GM12878 (cell line): ENCODE measurements at regions not wholly inside any gene's neighbourhood (a gene's known extent, or its start where the extent isn't known, plus 50 kb on each side); places are given as distances from the start of the nearest gene placed in this dataset.

Experiments used
- ATAC-seq: fragments of 200-7000 bp; cut with Tn5 transposase; 3 replicates; pipeline ENCODE4 v1.9.1; 2020; ENCODE audit warnings: mild to moderate bottlenecking, moderate library complexity
- BruUV-seq: library from RNA; stranded (reverse); fragments of 400-500 nt; replicated peaks from 2 replicates; lab custom pipeline; 2021; lab: Mats Ljungman, UMichigan
- CTCF ChIA-PET: fragments of 300-600 bp; sonication (Branson Sonifier 250); formaldehyde crosslinking; extraction: SDS; loops from one replicate; lab custom pipeline; 2021; ENCODE audit warnings: inconsistent platforms; lab: Yijun Ruan, JAX
- POLR2A ChIA-PET: fragments of 350-600 bp; formaldehyde crosslinking; extraction: SDS; loops from one replicate; lab custom pipeline; 2021; ENCODE audit warnings: inconsistent platforms; lab: Charles Lee
- RAD21 ChIA-PET: fragments of 300-600 bp; sonication (Branson Sonifier 250); formaldehyde crosslinking; loops from one replicate; lab custom pipeline; 2023; ENCODE audit warnings: antibody characterized with exemption; ENCODE audit not compliant: unreplicated experiment; lab: Charles Lee
- SMC1A ChIA-PET: fragments of 300-600 bp; sonication (Branson Sonifier 250); formaldehyde crosslinking; loops from one replicate; lab custom pipeline; 2023; ENCODE audit not compliant: unreplicated experiment, uncharacterized antibody; lab: Charles Lee
- DNase-seq: peaks from one replicate; pipeline ENCODE4 v3.0.0-alpha.2; 2011; ENCODE audit warnings: low read depth, low spot score
- FAIRE-seq: peaks from 3 replicates; lab custom pipeline; 2011; peaks lifted over from hg19 to GRCh38; lab: Jason Lieb, UNC
- H2AFZ ChIP-seq: 2 replicates; pipeline ENCODE4 v1.6.0; 2011; ENCODE audit warnings: low read depth, low read length, control low read depth; ENCODE audit not compliant: control insufficient read depth
- H3K27ac ChIP-seq: 2 replicates; pipeline ENCODE4 v1.5.1; 2011; ENCODE audit warnings: control low read depth; ENCODE audit not compliant: control insufficient read depth, insufficient read depth
- H3K27me3 ChIP-seq, 2 experiments: replicated peaks in 1 of 2; 2 replicates each; pipeline versions ENCODE4 v1.6.0 to v1.6.1; 2011; ENCODE audit warnings: low read length in 1 of 2; ENCODE audit not compliant: control insufficient read depth in 2 of 2, insufficient read depth in 2 of 2
- H3K36me3 ChIP-seq, 2 experiments: 2 replicates each; pipeline ENCODE4 v1.5.1; 2011; ENCODE audit warnings: low read length in 1 of 2; ENCODE audit not compliant: control insufficient read depth in 2 of 2, insufficient read depth in 2 of 2
- H3K4me1 ChIP-seq: 2 replicates; pipeline ENCODE4 v1.6.1; 2011; ENCODE audit warnings: mild to moderate bottlenecking, low read length, moderate library complexity, mixed read lengths; ENCODE audit not compliant: control insufficient read depth, insufficient read depth
- H3K4me2 ChIP-seq: 2 replicates; pipeline ENCODE4 v1.6.0; 2011; ENCODE audit warnings: control low read depth; ENCODE audit not compliant: control insufficient read depth, insufficient read depth
- H3K4me3 ChIP-seq: fragments of 200-600 bp; sonication (generic); 2 replicates; pipeline ENCODE4 v1.5.1; 2016
- H3K79me2 ChIP-seq: 2 replicates; pipeline ENCODE4 v1.6.0; 2011; ENCODE audit warnings: low read length; ENCODE audit not compliant: control insufficient read depth, insufficient read depth
- H3K9ac ChIP-seq: 2 replicates; pipeline ENCODE4 v1.8.0; 2011; ENCODE audit warnings: low read length, control low read depth, mixed read lengths; ENCODE audit not compliant: control insufficient read depth, insufficient read depth
- H3K9me3 ChIP-seq: replicated peaks from 3 replicates; pipeline ENCODE4 v1.5.1; 2011; ENCODE audit warnings: mild to moderate bottlenecking, low read length; ENCODE audit not compliant: control insufficient read depth, insufficient read depth
- H4K20me1 ChIP-seq: 2 replicates; pipeline ENCODE4 v1.6.0; 2011; ENCODE audit not compliant: control insufficient read depth, insufficient read depth
- EGR1 ChIP-seq, 2 experiments: IDR thresholded peaks; 1 replicate in 1 of 2; 2 replicates in 1 of 2; pipeline ENCODE4 v1.6.1; 2011 to 2012; ENCODE audit warnings: low read depth in 2 of 2, low read length in 2 of 2, borderline replicate concordance in 1 of 2, mild to moderate bottlenecking in 1 of 2, moderate library complexity in 1 of 2
- KLF5 ChIP-seq: fragments of 450-650 bp; IDR thresholded peaks from 2 replicates; pipeline ENCODE4 v1.6.1; 2014; ENCODE audit warnings: mild to moderate bottlenecking; ENCODE audit not compliant: partially characterized antibody
- NKRF ChIP-seq: fragments of 450-650 bp; conservative IDR thresholded peaks from 2 replicates; pipeline ENCODE4 v1.6.1; 2017; ENCODE audit warnings: mild to moderate bottlenecking, moderate library complexity
- PRDM15 ChIP-seq: fragments of 450-650 bp; formaldehyde crosslinking; IDR thresholded peaks from 2 replicates; pipeline ENCODE4 v1.4.0; 2020; ENCODE audit warnings: mild to moderate bottlenecking, moderate library complexity
- SMAD5 ChIP-seq: IDR thresholded peaks from 2 replicates; pipeline ENCODE4 v1.6.1; 2016; ENCODE audit warnings: antibody characterized with exemption, low read depth
- SREBF2 ChIP-seq: IDR thresholded peaks from 2 replicates; pipeline ENCODE4 v1.6.1; 2012; ENCODE audit warnings: mild to moderate bottlenecking, low read length
- YY1 ChIP-seq: IDR thresholded peaks from 2 replicates; pipeline ENCODE4 v1.6.1; 2011; ENCODE audit warnings: low read depth, mild to moderate bottlenecking, low read length
- ZNF217 ChIP-seq: fragments of 450-650 bp; IDR thresholded peaks from 2 replicates; pipeline ENCODE4 v1.6.1; 2017; ENCODE audit warnings: antibody characterized with exemption, mild to moderate bottlenecking
- ZNF274 ChIP-seq: IDR thresholded peaks from one replicate; pipeline ENCODE4 v1.8.0; 2011; ENCODE audit not compliant: insufficient read length, insufficient read depth
- WGBS: methylation state at CpG from one replicate; pipeline ENCODE4 v1.1.6; 2016; ENCODE audit warnings: low lambda C conversion rate; ENCODE audit not compliant: insufficient replicate concordance, insufficient coverage; ENCODE audit errors: missing lambda C conversion rate; 5-methylcytosine and 5-hydroxymethylcytosine counted together
- in situ Hi-C: fragments of 300-500 bp; cut with MboI; formaldehyde crosslinking; loops from 9 replicates; pipeline ENCODE4 v1.14.3; 2018; ENCODE audit warnings: mixed read lengths
- intact Hi-C: fragments of 100-400 bp; cut with micrococcal nuclease; formaldehyde crosslinking; loops from one replicate; pipeline ENCODE4 v1.14.2; 2022; ENCODE audit not compliant: unreplicated experiment
- TF ChIP-seq, protein P1 (sequence below): IDR thresholded peaks from 2 replicates; pipeline ENCODE4 v1.6.1; 2012; ENCODE audit warnings: low read depth, low read length, improper control_type of control experiment

DNA sequence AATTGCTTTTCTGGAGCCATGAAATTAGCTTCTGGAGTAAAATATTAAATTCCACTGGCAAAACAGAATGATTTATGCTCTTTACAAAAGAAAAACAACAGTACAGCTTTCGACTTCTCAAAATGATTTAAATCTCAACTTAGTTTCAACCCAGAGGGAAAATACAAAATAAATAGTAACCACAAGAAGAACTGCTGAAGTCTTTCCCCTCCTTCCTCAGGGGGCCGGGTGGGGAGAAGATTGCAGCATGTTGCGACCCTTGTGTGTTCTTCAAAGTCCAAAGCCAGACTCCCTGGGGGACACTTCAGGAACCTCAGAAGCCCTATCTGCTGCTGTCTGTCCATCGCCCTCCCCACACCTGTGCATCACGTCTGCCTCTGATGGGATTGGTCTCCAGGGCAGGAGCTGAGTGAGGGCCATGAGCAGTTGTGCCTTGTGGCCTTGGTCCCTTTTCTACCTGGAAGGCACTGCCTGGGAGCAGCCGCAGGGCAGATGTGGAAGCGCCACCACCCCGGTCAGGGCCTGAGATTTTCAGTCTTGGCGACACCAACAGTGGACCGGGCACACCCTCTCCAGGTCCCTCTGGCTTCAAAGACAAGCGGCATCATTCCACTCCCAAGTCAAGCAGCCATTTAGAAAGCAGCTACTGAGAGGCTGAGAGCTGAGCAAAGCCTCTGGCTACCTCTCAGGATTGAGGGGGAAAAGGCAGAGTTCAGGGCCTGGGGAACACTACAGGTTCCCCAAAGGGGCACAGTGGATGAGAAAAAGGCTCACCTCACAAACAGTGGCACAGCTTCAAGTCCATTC is 210.1 kb upstream of the RAB6C start (continued):
- no peak for TF ChIP-seq PRDM15 (CRISPR knock-in tag)

DNA sequence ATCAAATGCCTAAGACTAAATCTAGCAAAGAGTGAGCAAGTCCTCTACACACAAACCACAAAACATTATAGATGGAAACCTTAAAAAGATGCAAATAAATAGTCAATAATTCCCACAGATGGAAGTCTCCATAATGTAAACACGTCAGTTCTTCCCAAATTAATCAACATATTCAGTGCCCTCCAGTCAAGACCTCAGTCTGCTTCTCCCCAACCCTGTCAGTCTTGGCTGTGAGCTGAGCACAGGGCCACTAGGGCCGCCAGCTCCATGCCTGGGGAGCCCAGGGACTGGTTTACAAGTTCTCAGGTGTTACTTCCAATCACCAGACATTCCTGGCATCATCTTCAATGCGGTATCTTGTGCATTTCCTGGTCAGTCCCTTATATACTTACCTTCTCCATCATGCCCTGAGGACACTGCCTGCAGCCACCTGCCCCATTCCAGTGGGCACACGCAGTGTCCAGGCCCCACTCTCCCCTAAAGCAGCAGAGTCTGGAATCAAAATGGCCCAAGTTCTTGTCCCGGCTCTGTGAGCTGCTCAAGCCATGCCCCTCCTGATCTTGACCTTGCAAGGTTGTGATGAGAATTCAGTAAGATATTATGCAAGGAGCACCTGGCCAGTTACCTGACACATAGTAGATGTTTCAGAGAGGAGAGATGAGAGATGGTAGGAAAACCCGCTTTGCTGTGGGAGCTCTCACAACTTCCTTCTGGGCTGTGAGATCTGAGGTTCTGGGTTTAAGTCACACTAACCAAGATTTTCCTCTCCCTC is 207.9 kb upstream of the RAB6C start:
- CTCF ChIA-PET, result no interaction called here
- no peaks in the 10 kb centered on the region for H3K9me3 ChIP-seq
- WGBS, result 14% methylated on average over 6 of the region's 6 CpGs
- no peak overlapping the region for H2AFZ ChIP-seq
- H3K4me1 ChIP-seq, result no peaks in the 10 kb centered on the region
- in situ Hi-C loops, result no loop called here
- POLR2A ChIA-PET, result no interaction called here
- H3K4me2 ChIP-seq, result no peak overlapping the region
- DNase-seq, result no peak
- FAIRE-seq, result no peak
- RAD21 ChIA-PET, result no interaction called here
- H3K4me3 ChIP-seq, result no peak overlapping the region
- no peaks in the 10 kb centered on the region; a peak in 1 of 4 replicates for H3K27me3 ChIP-seq
- intact Hi-C loops, result no loop called here
- BruUV-seq, result no TSS peak
- H4K20me1 ChIP-seq, result no peaks in the 10 kb centered on the region
- H3K36me3 ChIP-seq, result no peaks in the 10 kb centered on the region
- H3K9ac ChIP-seq, result no peak overlapping the region
- H3K79me2 ChIP-seq, result no peaks in the 10 kb centered on the region
- no peak overlapping the region for H3K27ac ChIP-seq
- ATAC-seq, result no peak
- SMC1A ChIA-PET, result no interaction called here
- TF ChIP-seq KLF5 (no peak), ZNF274 (no peak), SREBF2 (no peak), EGR1 (IDR thresholded peaks at IDR 0.05; ENCODE audit: borderline replicate concordance in 1 of 2, low read depth in 2 of 2, low read length in 2 of 2) (no peak), YY1 (no peak), ZNF217 (no peak), SMAD5 (no peak), NKRF (no peak)
- TF ChIP-seq, protein P1, sequence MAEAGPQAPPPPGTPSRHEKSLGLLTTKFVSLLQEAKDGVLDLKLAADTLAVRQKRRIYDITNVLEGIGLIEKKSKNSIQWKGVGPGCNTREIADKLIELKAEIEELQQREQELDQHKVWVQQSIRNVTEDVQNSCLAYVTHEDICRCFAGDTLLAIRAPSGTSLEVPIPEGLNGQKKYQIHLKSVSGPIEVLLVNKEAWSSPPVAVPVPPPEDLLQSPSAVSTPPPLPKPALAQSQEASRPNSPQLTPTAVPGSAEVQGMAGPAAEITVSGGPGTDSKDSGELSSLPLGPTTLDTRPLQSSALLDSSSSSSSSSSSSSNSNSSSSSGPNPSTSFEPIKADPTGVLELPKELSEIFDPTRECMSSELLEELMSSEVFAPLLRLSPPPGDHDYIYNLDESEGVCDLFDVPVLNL, result no peak
